Panc1 (cell line): ENCODE measurements at regions not wholly inside any gene's neighbourhood (a gene's known extent, or its start where the extent isn't known, plus 50 kb on each side); places are given as distances from the start of the nearest gene placed in this dataset.

Experiments
- POLR2AphosphoS5 ChIP-seq: IDR thresholded peaks from 2 replicates; pipeline ENCODE4 v1.6.1; 2012; ENCODE audit warnings: mild to moderate bottlenecking, low read depth, low read length, moderate library complexity
- SIN3A ChIP-seq: IDR thresholded peaks from 2 replicates; pipeline ENCODE4 v1.6.1; 2012; ENCODE audit warnings: low read depth, mild to moderate bottlenecking, low read length, moderate library complexity, borderline replicate concordance; ENCODE audit not compliant: insufficient read depth
- TF ChIP-seq, protein P1 (sequence below): fragments of 450-650 bp; IDR thresholded peaks from 2 replicates; pipeline ENCODE4 v1.5.1; 2017; ENCODE audit warnings: mild to moderate bottlenecking

- TF ChIP-seq POLR2AphosphoS5 (no peak), SIN3A (no peak)
- TF ChIP-seq, protein P1, sequence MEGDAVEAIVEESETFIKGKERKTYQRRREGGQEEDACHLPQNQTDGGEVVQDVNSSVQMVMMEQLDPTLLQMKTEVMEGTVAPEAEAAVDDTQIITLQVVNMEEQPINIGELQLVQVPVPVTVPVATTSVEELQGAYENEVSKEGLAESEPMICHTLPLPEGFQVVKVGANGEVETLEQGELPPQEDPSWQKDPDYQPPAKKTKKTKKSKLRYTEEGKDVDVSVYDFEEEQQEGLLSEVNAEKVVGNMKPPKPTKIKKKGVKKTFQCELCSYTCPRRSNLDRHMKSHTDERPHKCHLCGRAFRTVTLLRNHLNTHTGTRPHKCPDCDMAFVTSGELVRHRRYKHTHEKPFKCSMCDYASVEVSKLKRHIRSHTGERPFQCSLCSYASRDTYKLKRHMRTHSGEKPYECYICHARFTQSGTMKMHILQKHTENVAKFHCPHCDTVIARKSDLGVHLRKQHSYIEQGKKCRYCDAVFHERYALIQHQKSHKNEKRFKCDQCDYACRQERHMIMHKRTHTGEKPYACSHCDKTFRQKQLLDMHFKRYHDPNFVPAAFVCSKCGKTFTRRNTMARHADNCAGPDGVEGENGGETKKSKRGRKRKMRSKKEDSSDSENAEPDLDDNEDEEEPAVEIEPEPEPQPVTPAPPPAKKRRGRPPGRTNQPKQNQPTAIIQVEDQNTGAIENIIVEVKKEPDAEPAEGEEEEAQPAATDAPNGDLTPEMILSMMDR, result no peak
Measured at GRCh38 chr15:26438718-26439117, 334.1 kb downstream of the GABRB3 start.
